DMS79 treated with DMSO at 0.1 percent for 48 hours (cell line): ENCODE measurements at regions not wholly inside any gene's neighbourhood (a gene's known extent, or its start where the extent isn't known, plus 50 kb on each side); places are given as distances from the start of the nearest gene placed in this dataset.

Experiments used
- DNase-seq: peaks from one replicate; lab custom pipeline; 2025; lab: John Stamatoyannopoulos, UW

DNA sequence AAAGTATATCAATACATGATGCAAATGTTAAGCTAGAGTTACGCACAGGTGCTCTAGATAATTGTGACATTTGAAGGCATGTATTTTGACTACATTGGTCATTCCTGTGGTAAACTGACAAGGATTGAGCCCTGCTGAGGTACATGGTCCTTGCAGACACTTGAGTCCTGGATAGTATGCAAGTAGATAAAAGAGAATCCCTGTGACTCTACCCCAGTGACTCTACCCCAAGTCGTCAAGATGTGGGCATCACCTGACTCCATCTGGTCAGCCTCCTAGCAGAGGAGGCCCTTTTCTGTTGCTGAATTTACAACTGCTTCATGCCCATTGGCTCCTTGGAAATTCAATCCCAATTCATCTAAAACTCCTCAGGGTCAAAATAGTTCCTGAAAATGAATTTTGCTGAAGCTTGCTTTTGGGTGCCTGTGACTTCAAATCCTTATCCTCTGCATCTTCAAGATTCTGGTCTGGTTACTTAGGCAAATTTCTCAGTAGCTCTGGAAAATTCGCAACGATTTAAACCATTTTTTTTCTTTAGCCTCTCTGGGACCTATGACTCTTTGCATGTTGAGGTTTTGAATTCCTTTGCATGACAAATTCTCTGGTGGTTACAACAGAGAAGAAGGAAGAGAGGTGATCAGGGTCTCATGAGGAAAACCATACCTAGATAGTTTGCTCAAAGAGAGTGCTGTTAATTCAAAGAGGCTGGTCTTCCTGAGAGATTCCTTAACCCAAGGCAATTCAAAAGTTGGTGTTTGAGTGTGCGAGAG is 422.1 kb downstream of the FGF9 start:
- no peak for DNase-seq

DNA sequence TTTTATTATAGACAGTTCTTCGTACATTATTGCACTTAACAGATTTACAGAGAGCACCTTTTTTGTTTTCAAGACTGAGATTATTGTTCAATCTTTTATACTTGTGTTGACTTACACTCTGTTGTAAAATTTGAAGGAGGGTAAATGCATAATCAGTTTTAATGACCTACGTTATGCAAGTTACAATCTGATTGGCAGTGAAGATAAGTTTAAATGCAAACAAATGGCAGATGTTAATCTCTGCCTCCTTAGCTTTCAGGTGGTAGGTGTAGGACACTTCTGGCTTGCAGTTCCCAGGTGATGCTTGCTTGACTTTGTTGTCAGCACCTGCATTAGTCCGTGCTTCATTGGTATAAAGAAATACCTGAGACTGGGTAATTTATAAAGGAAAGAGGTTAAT is 424.9 kb downstream of the FGF9 start:
- peak; percentile 46 for DNase-seq

GRCh38 chr13:22099585-22099984 is 428.7 kb downstream of the FGF9 start:
- no peak for DNase-seq

- DNase-seq = no peak
Observed at GRCh38 chr13:22102271-22102670, 431.4 kb downstream of the FGF9 start.

DNA sequence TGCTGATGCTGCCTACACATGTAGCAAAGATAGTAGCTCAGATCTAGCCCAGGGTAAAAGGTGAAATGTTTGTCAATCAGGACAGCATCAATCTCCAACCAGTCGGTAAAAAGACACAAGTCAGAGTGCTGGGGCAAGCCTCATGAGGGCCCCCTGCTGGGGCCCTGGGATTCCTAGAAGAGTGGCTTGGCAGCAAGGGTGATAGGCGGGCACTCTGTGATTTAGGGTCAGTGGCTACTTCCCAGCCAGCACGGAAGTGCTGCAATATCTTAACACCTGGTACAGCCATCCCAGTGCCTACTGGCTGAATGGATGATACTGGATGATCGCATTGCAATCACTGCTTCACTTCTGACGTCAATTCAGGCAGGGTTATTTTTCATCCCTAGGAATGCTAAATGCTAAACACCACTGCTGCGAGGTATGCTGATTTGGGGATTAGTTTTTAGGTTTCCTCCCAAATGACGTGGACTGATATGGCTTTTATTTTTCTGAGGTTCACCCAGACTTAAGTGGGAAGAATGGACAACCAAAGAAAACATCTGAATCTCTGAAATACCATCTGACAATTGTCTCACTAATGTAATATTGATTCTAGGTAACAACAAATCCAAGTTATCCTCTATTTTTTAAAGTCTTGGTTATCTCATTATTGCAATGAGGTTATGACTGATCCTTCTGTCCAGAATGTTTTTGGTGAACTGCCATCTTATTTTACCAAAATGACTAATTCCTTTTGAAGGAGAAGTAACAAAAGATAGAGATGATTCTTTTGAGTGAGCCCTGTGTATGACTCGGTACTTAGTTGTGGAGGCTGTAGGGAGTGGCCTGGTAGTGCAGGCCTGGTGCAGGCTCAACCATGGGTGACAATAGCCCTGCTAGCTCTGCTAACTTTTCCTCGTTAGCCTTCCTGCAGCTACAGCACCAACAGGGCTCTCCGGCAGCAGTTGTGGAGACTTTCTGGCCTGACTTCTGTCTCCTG is 432.5 kb downstream of the FGF9 start:
- no peak for DNase-seq

DNA sequence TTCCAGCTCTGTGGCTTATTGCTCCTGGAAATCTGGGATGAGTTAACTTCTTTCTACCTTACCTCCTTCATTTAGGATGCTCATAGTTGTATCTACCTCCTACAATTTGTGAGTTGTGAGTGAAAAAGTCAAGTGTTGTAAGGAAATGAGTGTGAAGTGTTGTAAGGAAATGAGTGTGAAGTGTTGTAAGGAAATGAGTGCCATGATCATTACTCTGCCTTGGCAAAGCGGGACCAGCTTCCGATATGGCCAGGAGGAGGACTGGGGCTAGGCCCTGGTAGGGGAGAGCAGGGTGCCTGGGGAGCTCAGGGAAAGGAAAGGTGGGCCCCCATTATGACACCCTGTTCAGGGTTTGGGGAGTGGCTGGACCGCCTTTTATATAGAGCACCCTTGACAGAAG is 435.2 kb downstream of the FGF9 start:
- no peak for DNase-seq

DNA sequence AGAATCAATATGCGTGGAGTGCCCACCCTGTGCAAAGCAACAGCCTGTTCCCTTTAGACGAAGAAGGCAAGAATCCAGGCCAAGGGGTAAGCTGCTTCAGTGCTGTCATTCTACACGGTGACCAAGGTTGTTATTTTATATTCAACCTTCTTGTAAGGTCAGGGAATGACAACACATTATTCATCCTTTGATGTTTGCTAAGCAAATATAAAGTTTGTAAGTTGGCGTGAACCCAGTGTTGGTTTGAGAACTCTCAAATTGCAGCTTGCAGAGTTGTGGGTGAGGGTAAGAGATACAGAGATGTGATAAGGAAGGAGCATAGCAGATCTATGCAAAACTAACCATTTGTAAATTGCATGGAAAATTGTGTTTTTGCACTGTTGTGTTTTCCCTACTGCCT is 436.7 kb downstream of the FGF9 start:
- DNase-seq = peak; percentile 13

GRCh38 chr13:22108283-22108942 is 437.5 kb downstream of the FGF9 start:
- DNase-seq = no peak

DNA sequence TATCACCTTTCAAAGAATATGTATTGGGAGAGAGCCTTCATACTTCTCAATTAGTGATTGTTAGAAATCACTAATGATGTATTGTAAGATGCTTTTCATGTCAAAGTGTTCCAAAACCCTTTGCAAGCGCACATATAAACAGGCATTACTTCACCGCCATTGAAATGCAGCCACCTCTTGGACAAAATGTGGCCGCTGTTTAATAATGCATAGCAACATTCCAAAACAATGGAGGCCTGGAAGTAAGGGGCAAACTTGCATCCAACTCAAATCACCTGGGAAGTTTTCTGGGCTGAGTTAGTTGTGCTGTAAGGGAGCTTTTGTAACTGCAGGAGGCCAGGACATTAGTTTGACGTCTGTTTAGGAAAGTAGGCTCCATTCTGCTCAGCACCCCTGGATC is 438.1 kb downstream of the FGF9 start:
- DNase-seq = no peak

GRCh38 chr13:22110368-22110767 is 439.5 kb downstream of the FGF9 start:
- DNase-seq = no peak

DNA sequence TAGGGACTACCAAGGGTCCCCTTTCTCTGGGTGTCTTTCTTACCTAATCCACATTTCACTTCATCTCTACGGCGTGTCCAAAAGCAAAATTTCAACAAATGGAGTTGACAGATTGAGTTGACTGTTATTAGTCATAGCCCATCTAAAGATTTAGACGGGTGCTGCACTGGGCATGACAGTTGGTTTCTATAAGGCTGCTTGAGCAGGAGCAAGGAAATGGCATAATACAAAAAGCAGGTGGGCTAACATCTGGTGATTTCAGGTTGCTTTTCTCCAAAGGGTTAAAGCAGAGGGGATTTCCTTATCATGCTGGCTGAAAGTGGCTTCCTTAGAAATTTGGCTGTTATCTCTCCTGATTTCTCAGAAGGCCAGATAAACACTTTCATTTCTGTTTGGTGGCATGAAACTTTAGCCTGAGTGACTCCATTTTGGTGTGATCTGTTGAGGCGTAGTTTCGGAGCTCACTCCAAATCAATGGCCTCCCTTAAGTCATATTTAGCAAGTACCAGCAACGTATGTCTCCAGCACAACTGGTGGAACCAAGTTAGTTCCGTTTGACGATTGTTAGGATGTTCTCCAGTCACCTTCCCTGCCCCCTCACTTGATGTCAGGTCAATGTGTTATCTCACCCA is 440.4 kb downstream of the FGF9 start:
- DNase-seq = no peak

DNA sequence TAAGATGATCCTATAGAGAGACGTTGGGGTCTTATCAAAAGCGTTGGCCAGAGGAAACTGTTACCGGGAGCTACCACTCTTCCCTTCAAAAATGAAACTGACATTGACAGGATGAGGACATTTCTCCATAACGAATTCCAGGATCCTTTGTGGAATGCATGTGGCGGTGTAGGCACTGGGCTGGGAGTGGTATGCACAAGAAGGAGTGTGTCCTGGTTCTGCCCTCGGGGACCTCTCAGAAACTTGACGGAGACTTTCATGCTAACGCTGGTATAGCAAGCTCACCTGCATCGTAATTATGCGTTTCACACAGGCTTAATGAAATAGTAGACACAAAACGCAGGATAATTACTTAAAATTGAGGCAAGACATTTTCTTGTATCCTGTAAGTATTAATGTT is 441.1 kb downstream of the FGF9 start:
- DNase-seq = no peak

DNA sequence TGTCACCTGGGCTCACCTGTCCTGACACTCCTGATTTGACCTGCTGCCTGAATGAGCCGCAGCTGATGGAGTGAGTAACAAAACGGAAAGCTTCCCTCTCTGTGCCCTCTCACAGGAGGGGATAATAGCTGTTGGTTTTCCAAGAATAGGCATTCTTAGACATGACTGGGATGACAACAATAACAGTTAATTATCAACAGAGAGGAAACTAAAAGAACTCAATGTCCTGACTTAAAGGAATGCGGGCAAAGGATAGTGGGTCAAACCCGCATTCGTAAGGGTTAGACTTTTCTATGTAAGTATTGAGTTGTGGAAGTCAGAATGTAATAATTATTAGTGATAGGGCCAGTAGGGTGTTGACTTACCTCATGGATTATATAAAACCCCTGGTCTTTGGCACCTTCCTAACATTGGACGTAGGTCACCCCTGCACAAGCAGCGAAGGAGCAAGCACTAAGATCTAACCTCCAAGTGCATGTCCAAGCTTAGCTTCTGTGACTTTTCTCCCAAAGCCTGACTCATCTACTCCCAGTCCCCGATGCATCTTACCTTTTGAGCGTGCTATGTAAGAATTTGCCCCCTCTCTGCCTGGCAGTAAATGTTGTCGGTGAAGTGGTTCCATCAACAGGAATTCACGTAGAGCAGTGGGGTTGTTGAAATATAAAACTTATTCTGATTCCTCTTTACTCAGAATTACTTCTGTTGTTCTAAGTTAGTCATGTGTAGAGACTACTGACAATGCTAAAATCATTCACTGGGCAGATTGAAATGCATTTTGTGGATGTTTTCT is 442.3 kb downstream of the FGF9 start:
- no peak for DNase-seq

DNA sequence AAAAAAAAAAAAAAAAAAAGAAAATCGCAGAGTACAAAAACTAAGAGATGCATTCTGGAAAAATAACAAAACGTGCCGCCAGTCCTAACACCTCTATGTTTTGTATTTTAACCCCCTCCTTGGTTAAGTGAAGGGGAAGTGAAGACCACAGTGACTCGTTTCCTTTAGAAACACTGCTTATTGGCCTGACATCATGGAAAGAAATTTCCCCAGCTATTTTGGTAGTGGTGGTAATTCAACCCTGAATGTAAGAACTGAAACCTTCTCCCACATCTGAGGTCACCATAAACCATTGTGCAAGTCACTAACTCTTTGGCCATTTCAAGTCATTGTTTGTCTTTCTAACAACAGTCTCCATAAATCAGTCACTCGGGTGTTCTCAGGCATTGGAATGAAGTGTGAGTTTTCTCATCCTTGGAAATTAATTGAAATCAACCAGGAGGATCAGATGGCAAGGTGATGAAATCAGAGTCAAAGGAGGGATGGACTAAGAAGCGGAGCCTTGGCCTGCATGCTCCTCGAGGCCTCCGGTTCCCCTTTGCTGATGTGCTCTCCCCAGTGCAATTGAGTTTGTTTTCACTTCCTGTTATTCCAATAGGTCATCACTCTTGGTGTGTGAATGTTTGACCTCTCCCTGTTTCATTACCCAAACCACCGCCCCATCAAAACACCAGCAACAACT is 443.9 kb downstream of the FGF9 start:
- DNase-seq = no peak

GRCh38 chr13:22118158-22118557 is 447.3 kb downstream of the FGF9 start:
- DNase-seq = peak; percentile 36

DNA sequence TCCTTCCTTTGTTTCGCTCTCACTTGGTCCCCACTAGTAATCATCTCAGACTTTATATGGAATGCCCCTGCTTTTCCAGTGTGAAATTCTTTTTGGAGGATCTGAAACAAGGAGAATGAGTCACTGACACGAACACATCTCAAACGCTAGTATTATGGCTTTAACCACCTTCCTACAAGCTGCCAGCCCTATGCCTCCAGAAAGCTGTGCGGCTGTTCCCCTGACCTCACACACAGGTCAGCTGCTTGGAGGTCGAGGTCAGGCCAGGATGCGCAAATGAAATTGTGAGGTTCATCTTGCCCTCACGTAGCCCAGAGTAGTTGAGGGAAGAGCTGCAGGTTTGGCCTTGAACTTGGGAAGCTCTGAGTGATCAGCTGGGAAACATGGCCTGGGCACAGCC is 449.8 kb downstream of the FGF9 start:
- no peak for DNase-seq

- no peak for DNase-seq
Observed at GRCh38 chr13:22121146-22121739, 450.4 kb downstream of the FGF9 start.

- DNase-seq = no peak
Observed at GRCh38 chr13:22126433-22127021, 455.7 kb downstream of the FGF9 start.

DNA sequence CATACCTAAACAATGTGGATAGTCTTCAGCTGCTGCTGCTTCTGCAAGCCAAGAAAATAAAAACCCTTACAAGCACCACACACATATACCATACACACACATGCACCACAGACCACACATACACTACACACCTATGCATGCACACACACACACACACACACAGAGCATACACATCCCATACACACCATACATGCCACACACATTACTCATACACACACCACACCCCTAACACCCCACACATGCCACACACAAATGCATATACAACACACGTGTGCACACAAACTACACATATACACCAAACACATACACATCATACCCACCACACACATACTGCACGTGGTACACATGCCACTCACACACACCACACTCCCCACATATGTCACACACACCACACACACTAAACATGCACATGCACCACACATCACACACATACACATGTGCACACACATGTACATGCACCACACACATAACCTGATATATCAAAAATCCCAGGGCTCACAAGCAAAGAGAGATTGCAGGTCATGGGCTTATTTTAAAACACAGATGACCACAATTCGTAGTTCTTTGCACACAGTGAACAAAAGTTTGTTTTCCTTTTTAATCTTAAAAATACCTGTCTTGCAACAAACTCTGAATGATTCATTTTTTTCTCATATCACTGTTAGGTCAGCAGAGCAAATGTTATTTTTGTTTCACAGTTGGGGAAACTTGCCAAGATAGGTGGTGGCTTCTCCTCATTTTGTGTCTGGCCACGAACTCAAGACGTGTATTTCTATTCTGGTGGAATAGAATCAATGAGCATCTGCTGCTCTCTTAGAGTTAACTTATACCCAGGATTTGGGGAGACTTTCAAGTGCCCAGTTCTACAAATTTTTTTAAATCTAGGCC is 456.6 kb downstream of the FGF9 start:
- DNase-seq = no peak
